NCI-H187 treated with DMSO at 0.1 percent for 48 hours (cell line): ENCODE measurements at regions not wholly inside any gene's neighbourhood (a gene's known extent, or its start where the extent isn't known, plus 50 kb on each side); places are given as distances from the start of the nearest gene placed in this dataset.
"Not testable (repeated sequence)": the region's sequence is repeated elsewhere in the genome, so short reads cannot be mapped to it uniquely, and the experiment has no call there.

Experiments
- DNase-seq: peaks from one replicate; lab custom pipeline; 2025; lab: John Stamatoyannopoulos, UW

GRCh38 chr7:80018941-80019808, 115.5 kb upstream of the GNAI1 start:
- no peak for DNase-seq

- no peak for DNase-seq
Measured at GRCh38 chr7:80017101-80017698, 117.4 kb upstream of the GNAI1 start.

GRCh38 chr7:80014511-80014910, 120.1 kb upstream of the GNAI1 start:
- DNase-seq = no peak

GRCh38 chr7:80008039-80008438, 126.6 kb upstream of the GNAI1 start:
- no peak for DNase-seq

- no peak for DNase-seq
Measured at GRCh38 chr7:80002865-80003264, 131.8 kb upstream of the GNAI1 start.

- no peak for DNase-seq
Measured at GRCh38 chr7:79998363-79998762, 136.3 kb upstream of the GNAI1 start.

- DNase-seq = no peak
Measured at GRCh38 chr7:79997345-79997744, 137.3 kb upstream of the GNAI1 start.

- DNase-seq = not testable (repeated sequence)
Measured at GRCh38 chr7:79995741-79996140, 138.9 kb upstream of the GNAI1 start.

- no peak for DNase-seq
Measured at GRCh38 chr7:79988653-79989052, 146.0 kb upstream of the GNAI1 start.

- DNase-seq = no peak
Measured at GRCh38 chr7:79984210-79984609, 150.4 kb upstream of the GNAI1 start.

- DNase-seq = no peak
Measured at GRCh38 chr7:79982141-79982770, 152.4 kb upstream of the GNAI1 start.

GRCh38 chr7:79980376-79980775, 154.3 kb upstream of the GNAI1 start:
- no peak for DNase-seq

- no peak for DNase-seq
Measured at GRCh38 chr7:79979437-79979836, 155.2 kb upstream of the GNAI1 start.

- DNase-seq = no peak
Measured at GRCh38 chr7:79977481-79977880, 157.2 kb upstream of the GNAI1 start.

- not testable (repeated sequence) for DNase-seq
Measured at GRCh38 chr7:79976711-79977020, 158.0 kb upstream of the GNAI1 start.

- DNase-seq = not testable (repeated sequence)
Measured at GRCh38 chr7:79975986-79976710, 158.5 kb upstream of the GNAI1 start.

- DNase-seq = no peak
Measured at GRCh38 chr7:79973455-79973854, 161.2 kb upstream of the GNAI1 start.

GRCh38 chr7:79971058-79971457, 163.6 kb upstream of the GNAI1 start:
- no peak for DNase-seq

- no peak for DNase-seq
Measured at GRCh38 chr7:79968894-79969293, 165.7 kb upstream of the GNAI1 start.

GRCh38 chr7:79968077-79968648, 166.5 kb upstream of the GNAI1 start:
- DNase-seq = no peak

- no peak for DNase-seq
Measured at GRCh38 chr7:79965946-79966345, 168.7 kb upstream of the GNAI1 start.

GRCh38 chr7:79964463-79964862, 170.2 kb upstream of the GNAI1 start:
- DNase-seq = no peak
